ENCODE measurements at regions not wholly inside any gene's neighbourhood (a gene's known extent, or its start where the extent isn't known, plus 50 kb on each side); places are given as distances from the start of the nearest gene placed in this dataset.
"Not testable (repeated sequence)": the region's sequence is repeated elsewhere in the genome, so short reads cannot be mapped to it uniquely, and the experiment has no call there.

- no peaks in the 10 kb centered on the region for H3K9me3 ChIP-seq (ENCODE audit: control insufficient read depth in 2 of 2, low read length in 2 of 2)
- no peaks in the 10 kb centered on the region for H3K4me1 ChIP-seq (ENCODE audit: control insufficient read depth in 2 of 2, insufficient read depth in 2 of 2, low read length in 2 of 2)
- H3K27ac ChIP-seq (ENCODE audit: low read depth in 2 of 2, low read length in 2 of 2): no peak overlapping the region
- H3K4me3 ChIP-seq (ENCODE audit: low read length in 2 of 2): no peak overlapping the region
- no peaks in the 10 kb centered on the region for H3K36me3 ChIP-seq (ENCODE audit: control insufficient read depth in 2 of 2, insufficient read depth in 2 of 2, low read length in 2 of 2)
- H3K27me3 ChIP-seq (ENCODE audit: control insufficient read depth in 2 of 2, insufficient read depth in 2 of 2, low read length in 2 of 2): no peaks in the 10 kb centered on the region
- no peak overlapping the region for H3K9ac ChIP-seq (ENCODE audit: low read depth in 1 of 2, low read length in 2 of 2)
These were observed 600.2 kb upstream of the TLE4 start for GRCh38 chr9:78971540-78971939.

- no peaks in the 10 kb centered on the region for H3K36me3 ChIP-seq (ENCODE audit: control insufficient read depth in 2 of 2, insufficient read depth in 2 of 2, low read length in 2 of 2)
- H3K27ac ChIP-seq (ENCODE audit: low read depth in 2 of 2, low read length in 2 of 2): no peak overlapping the region
- H3K4me3 ChIP-seq (ENCODE audit: low read length in 2 of 2): no peak overlapping the region
- H3K9me3 ChIP-seq (ENCODE audit: control insufficient read depth in 2 of 2, low read length in 2 of 2): no peaks in the 10 kb centered on the region
- H3K27me3 ChIP-seq (ENCODE audit: control insufficient read depth in 2 of 2, insufficient read depth in 2 of 2, low read length in 2 of 2): no peaks in the 10 kb centered on the region
- H3K4me1 ChIP-seq (ENCODE audit: control insufficient read depth in 2 of 2, insufficient read depth in 2 of 2, low read length in 2 of 2): no peaks in the 10 kb centered on the region
- no peak overlapping the region for H3K9ac ChIP-seq (ENCODE audit: low read depth in 1 of 2, low read length in 2 of 2)
These were observed 599.3 kb upstream of the TLE4 start for GRCh38 chr9:78972303-78972999.

DNA sequence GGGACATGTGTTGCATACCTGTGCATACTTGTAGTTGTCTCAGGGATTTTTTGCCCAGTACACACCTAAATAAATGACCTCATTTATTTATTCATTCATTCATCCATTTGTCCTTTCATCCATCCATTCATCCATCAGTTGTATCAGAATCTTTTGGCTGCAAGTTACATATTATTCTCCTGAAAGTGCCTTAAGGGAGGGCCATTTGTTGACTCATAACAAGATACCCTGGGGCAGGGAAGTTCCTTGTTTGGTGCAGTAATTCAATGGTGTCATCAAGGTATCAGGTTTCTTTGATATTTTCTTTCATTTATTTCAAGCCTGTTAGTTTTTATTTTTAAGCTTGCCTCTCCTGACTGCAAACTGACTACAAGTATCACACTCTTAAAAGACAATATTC, 597.9 kb upstream of the TLE4 start:
- no peaks in the 10 kb centered on the region for H3K27me3 ChIP-seq (ENCODE audit: control insufficient read depth in 2 of 2, insufficient read depth in 2 of 2, low read length in 2 of 2)
- no peaks in the 10 kb centered on the region for H3K4me1 ChIP-seq (ENCODE audit: control insufficient read depth in 2 of 2, insufficient read depth in 2 of 2, low read length in 2 of 2)
- H3K36me3 ChIP-seq (ENCODE audit: control insufficient read depth in 2 of 2, insufficient read depth in 2 of 2, low read length in 2 of 2): no peaks in the 10 kb centered on the region
- no peak overlapping the region for H3K9ac ChIP-seq (ENCODE audit: low read depth in 1 of 2, low read length in 2 of 2)
- H3K27ac ChIP-seq (ENCODE audit: low read depth in 2 of 2, low read length in 2 of 2): no peak overlapping the region
- H3K4me3 ChIP-seq (ENCODE audit: low read length in 2 of 2): no peak overlapping the region
- no peaks in the 10 kb centered on the region for H3K9me3 ChIP-seq (ENCODE audit: control insufficient read depth in 2 of 2, low read length in 2 of 2)

- no peaks in the 10 kb centered on the region for H3K27me3 ChIP-seq (ENCODE audit: control insufficient read depth in 2 of 2, insufficient read depth in 2 of 2, low read length in 2 of 2)
- H3K27ac ChIP-seq (ENCODE audit: low read depth in 2 of 2, low read length in 2 of 2): no peak overlapping the region
- H3K4me1 ChIP-seq (ENCODE audit: control insufficient read depth in 2 of 2, insufficient read depth in 2 of 2, low read length in 2 of 2): no peaks in the 10 kb centered on the region
- H3K36me3 ChIP-seq (ENCODE audit: control insufficient read depth in 2 of 2, insufficient read depth in 2 of 2, low read length in 2 of 2): no peaks in the 10 kb centered on the region
- H3K4me3 ChIP-seq (ENCODE audit: low read length in 2 of 2): no peak overlapping the region
- no peak overlapping the region for H3K9ac ChIP-seq (ENCODE audit: low read depth in 1 of 2, low read length in 2 of 2)
- H3K9me3 ChIP-seq (ENCODE audit: control insufficient read depth in 2 of 2, low read length in 2 of 2): no peaks in the 10 kb centered on the region
These were observed 588.9 kb upstream of the TLE4 start for GRCh38 chr9:78982849-78983248.

DNA sequence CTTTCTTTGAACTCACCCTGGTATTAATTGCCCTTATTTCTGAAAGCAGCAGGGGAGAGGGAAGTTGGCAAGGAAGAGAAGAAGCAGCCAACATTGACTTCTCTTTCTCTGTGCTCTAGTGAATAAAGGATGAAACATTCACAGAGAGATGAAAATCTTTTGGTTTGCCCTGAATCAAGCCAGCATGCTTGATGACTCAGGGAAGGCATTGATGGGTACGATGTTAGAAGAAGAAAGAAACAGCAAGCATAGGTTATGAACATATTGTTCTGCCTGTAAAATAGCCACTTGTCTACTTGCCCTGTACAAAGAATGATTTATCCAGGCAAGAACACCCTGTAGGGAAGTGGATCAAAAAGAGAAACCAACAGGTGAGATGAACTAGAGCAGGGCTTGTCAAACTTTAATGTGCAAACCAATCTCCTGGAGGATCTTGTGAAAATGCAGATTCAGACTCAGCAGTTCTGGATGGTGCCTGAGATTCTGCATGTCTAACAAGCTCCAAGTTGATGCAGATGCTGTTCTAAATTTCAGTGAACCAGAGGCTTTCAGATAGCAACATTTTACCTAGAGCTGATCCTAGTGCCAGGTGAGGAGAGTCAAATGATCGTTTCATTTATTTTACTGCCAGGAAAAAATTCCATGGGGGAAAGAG, 586.6 kb upstream of the TLE4 start:
- Histone ChIP-seq H3K27me3 (ENCODE audit: control insufficient read depth in 2 of 2, insufficient read depth in 2 of 2, low read length in 2 of 2) (no peaks in the 10 kb centered on the region), H3K4me1 (ENCODE audit: control insufficient read depth in 2 of 2, insufficient read depth in 2 of 2, low read length in 2 of 2) (no peaks in the 10 kb centered on the region), H3K9me3 (ENCODE audit: control insufficient read depth in 2 of 2, low read length in 2 of 2) (no peaks in the 10 kb centered on the region), H3K4me3 (ENCODE audit: low read length in 2 of 2) (no peak overlapping the region), H3K9ac (ENCODE audit: low read depth in 1 of 2, low read length in 2 of 2) (no peak overlapping the region), H3K27ac (ENCODE audit: low read depth in 2 of 2, low read length in 2 of 2) (no peak overlapping the region), H3K36me3 (ENCODE audit: control insufficient read depth in 2 of 2, insufficient read depth in 2 of 2, low read length in 2 of 2) (no peaks in the 10 kb centered on the region)

DNA sequence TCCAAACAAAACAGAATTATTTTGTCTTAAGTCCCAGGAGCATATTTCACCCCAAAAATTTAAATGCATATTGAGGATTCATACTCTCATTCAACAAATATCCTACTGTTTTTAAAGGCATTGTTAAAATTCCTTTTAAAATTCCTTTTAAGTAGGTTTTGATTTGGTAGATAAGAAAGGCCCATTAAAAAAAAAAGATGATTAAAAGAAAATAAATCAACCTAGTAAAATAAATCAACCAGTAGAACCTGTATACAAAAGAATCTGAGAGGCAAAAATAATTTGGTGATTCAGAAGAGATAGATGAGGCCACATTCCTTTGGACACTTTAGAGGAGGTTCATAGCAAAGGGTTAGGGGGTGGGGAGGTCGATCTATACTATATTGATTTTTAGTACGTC, 585.3 kb upstream of the TLE4 start:
- no peak overlapping the region for H3K9ac ChIP-seq (ENCODE audit: low read depth in 1 of 2, low read length in 2 of 2)
- no peak overlapping the region for H3K27ac ChIP-seq (ENCODE audit: low read depth in 2 of 2, low read length in 2 of 2)
- no peaks in the 10 kb centered on the region for H3K36me3 ChIP-seq (ENCODE audit: control insufficient read depth in 2 of 2, insufficient read depth in 2 of 2, low read length in 2 of 2)
- no peaks in the 10 kb centered on the region for H3K27me3 ChIP-seq (ENCODE audit: control insufficient read depth in 2 of 2, insufficient read depth in 2 of 2, low read length in 2 of 2)
- H3K4me1 ChIP-seq (ENCODE audit: control insufficient read depth in 2 of 2, insufficient read depth in 2 of 2, low read length in 2 of 2): no peaks in the 10 kb centered on the region
- H3K4me3 ChIP-seq (ENCODE audit: low read length in 2 of 2): no peak overlapping the region
- no peaks in the 10 kb centered on the region for H3K9me3 ChIP-seq (ENCODE audit: control insufficient read depth in 2 of 2, low read length in 2 of 2)

DNA sequence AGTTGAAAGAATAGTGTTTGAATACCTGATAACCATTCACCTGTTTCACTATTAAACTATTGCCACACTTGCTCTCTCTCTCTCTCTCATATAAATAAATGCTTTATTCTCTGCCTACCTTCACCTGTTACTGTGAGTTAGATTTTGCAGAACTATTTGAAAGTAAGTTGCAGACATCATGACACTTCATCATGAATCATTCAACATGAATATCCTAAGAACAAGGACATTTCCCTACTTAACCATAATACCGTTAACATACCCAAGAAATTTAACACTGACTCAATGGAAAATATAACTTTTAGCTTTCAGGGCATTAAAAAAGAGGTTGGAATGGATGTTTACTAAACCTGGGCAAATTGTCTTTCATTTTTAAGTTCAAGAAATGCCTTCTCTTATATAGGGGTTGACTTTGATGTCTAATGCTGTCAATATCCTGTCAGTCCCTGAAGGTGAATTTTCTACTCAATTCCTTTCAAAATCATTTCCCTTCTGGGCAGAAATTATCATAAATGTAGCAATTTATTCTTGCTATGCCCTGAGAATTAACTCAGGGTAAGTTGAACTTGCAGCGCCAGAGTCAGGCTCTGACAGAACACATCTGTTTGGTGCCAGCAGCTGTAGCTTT, 582.6 kb upstream of the TLE4 start:
- H3K9me3 ChIP-seq (ENCODE audit: control insufficient read depth in 2 of 2, low read length in 2 of 2): no peaks in the 10 kb centered on the region
- H3K4me1 ChIP-seq (ENCODE audit: control insufficient read depth in 2 of 2, insufficient read depth in 2 of 2, low read length in 2 of 2): no peaks in the 10 kb centered on the region
- H3K4me3 ChIP-seq (ENCODE audit: low read length in 2 of 2): no peak overlapping the region
- H3K9ac ChIP-seq (ENCODE audit: low read depth in 1 of 2, low read length in 2 of 2): no peak overlapping the region
- no peaks in the 10 kb centered on the region for H3K36me3 ChIP-seq (ENCODE audit: control insufficient read depth in 2 of 2, insufficient read depth in 2 of 2, low read length in 2 of 2)
- no peaks in the 10 kb centered on the region for H3K27me3 ChIP-seq (ENCODE audit: control insufficient read depth in 2 of 2, insufficient read depth in 2 of 2, low read length in 2 of 2)
- no peak overlapping the region for H3K27ac ChIP-seq (ENCODE audit: low read depth in 2 of 2, low read length in 2 of 2)

DNA sequence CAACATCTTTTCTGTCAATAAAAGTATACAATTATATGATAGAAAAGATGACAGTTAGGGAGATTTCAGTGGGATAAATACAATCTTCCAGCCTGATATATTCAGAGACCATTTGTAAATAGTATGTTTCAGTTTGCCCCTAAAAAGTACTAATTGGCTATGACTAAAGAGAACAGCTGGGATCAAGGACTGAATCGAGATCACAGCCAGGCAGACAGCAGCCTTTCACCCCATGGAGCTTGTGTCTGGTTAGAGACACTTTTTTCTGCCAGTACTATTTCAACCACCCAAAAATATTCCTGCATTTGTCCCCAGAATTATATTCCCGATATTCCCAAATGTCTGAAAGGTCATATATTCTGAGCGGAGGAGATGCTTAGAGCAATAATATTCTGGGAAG, 577.3 kb upstream of the TLE4 start:
- H3K9ac ChIP-seq (ENCODE audit: low read depth in 1 of 2, low read length in 2 of 2): no peak overlapping the region

GRCh38 chr9:78994974-78995373, 576.8 kb upstream of the TLE4 start:
- not testable (repeated sequence) for H3K4me3 ChIP-seq (ENCODE audit: low read length in 2 of 2); H3K9ac ChIP-seq (ENCODE audit: low read depth in 1 of 2, low read length in 2 of 2); H3K27me3 ChIP-seq (ENCODE audit: control insufficient read depth in 2 of 2, insufficient read depth in 2 of 2, low read length in 2 of 2)

More for the DNA sequence above, 577.3 kb upstream of the TLE4 start:
- Histone ChIP-seq H3K27ac (ENCODE audit: low read depth in 2 of 2, low read length in 2 of 2) (no peak overlapping the region), H3K4me1 (ENCODE audit: control insufficient read depth in 2 of 2, insufficient read depth in 2 of 2, low read length in 2 of 2) (no peaks in the 10 kb centered on the region), H3K27me3 (ENCODE audit: control insufficient read depth in 2 of 2, insufficient read depth in 2 of 2, low read length in 2 of 2) (no peaks in the 10 kb centered on the region), H3K36me3 (ENCODE audit: control insufficient read depth in 2 of 2, insufficient read depth in 2 of 2, low read length in 2 of 2) (no peaks in the 10 kb centered on the region), H3K4me3 (ENCODE audit: low read length in 2 of 2) (no peak overlapping the region), H3K9me3 (ENCODE audit: control insufficient read depth in 2 of 2, low read length in 2 of 2) (no peaks in the 10 kb centered on the region)

GRCh38 chr9:78997296-78997695, 574.5 kb upstream of the TLE4 start:
- H3K9ac ChIP-seq (ENCODE audit: low read depth in 1 of 2, low read length in 2 of 2): no peak overlapping the region
- H3K27ac ChIP-seq (ENCODE audit: low read depth in 2 of 2, low read length in 2 of 2): no peak overlapping the region
- no peaks in the 10 kb centered on the region for H3K9me3 ChIP-seq (ENCODE audit: control insufficient read depth in 2 of 2, low read length in 2 of 2)
- H3K4me3 ChIP-seq (ENCODE audit: low read length in 2 of 2): no peak overlapping the region
- no peaks in the 10 kb centered on the region for H3K27me3 ChIP-seq (ENCODE audit: control insufficient read depth in 2 of 2, insufficient read depth in 2 of 2, low read length in 2 of 2)
- H3K4me1 ChIP-seq (ENCODE audit: control insufficient read depth in 2 of 2, insufficient read depth in 2 of 2, low read length in 2 of 2): no peaks in the 10 kb centered on the region
- no peaks in the 10 kb centered on the region for H3K36me3 ChIP-seq (ENCODE audit: control insufficient read depth in 2 of 2, insufficient read depth in 2 of 2, low read length in 2 of 2)

More at GRCh38 chr9:78994974-78995373, 576.8 kb upstream of the TLE4 start:
- H3K27ac ChIP-seq (ENCODE audit: low read depth in 2 of 2, low read length in 2 of 2); H3K36me3 ChIP-seq (ENCODE audit: control insufficient read depth in 2 of 2, insufficient read depth in 2 of 2, low read length in 2 of 2); H3K9me3 ChIP-seq (ENCODE audit: control insufficient read depth in 2 of 2, low read length in 2 of 2); H3K4me1 ChIP-seq (ENCODE audit: control insufficient read depth in 2 of 2, insufficient read depth in 2 of 2, low read length in 2 of 2): not testable (repeated sequence)

Data from mucosa of rectum (tissue), 2 donors.